Brain microvascular endothelial cell (primary cell): ENCODE measurements at regions not wholly inside any gene's neighbourhood (a gene's known extent, or its start where the extent isn't known, plus 50 kb on each side); places are given as distances from the start of the nearest gene placed in this dataset.

Source experiments
- DNase-seq: peaks from one replicate; pipeline ENCODE4 v3.0.0-alpha.2; 2020
- H3K27ac ChIP-seq: fragments of 250-450 bp; sonication (Bioruptor Pico); 2 replicates; pipeline ENCODE4 v1.5.1; 2020; ENCODE audit warnings: mild to moderate bottlenecking, moderate library complexity
- H3K27me3 ChIP-seq: fragments of 250-450 bp; sonication (Bioruptor Pico); replicated peaks from 2 replicates; pipeline ENCODE4 v1.5.1; 2020; ENCODE audit warnings: mild to moderate bottlenecking
- H3K36me3 ChIP-seq: fragments of 250-450 bp; sonication (Bioruptor Pico); replicated peaks from 2 replicates; pipeline ENCODE4 v1.5.1; 2020; ENCODE audit warnings: mild to moderate bottlenecking
- H3K4me3 ChIP-seq: 2 replicates; pipeline ENCODE4 v1.5.1; 2011; ENCODE audit warnings: low read depth, mild to moderate bottlenecking, control low read depth, low read length, moderate library complexity
- in situ Hi-C: cut with HindIII; loops from 2 replicates; pipeline ENCODE4 v1.10.0; 2017; ENCODE audit warnings: low sequenced_read_pairs, low pct_ligation_motif_present
- TF ChIP-seq, protein P1 (sequence below): IDR thresholded peaks from 2 replicates; pipeline ENCODE4 v1.5.1; 2011; ENCODE audit warnings: low read depth, mild to moderate bottlenecking, moderate library complexity, low read length, control low read depth, inconsistent platforms; ENCODE audit errors: missing control alignments

DNA sequence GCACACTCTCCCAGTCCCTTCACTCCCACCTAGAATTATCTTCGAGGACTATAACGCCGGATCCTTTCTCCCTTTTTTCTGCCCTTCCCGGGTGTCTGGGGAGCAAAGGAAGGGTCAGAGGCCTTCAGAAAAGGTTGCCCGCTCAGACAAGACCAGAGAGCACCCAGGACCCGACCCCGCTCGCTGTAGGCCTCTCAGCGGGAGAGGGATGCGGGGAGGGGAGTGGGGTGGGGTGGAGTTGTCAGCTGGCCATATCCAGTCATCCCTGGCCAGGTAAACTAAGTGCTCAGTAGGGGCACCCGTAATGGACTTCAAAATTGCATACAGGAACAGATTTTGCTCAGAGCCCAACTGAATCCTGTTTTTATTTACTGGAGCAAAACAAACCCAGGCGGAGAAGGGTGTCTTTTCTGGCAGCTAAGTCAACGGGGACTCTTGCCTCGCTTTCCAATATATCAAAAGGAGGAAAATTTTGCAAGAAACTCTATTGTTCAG is 65.0 kb downstream of the NOL4 start:
- no peaks in the 10 kb centered on the region for H3K36me3 ChIP-seq
- peak overlapping the region; percentile 55 for H3K4me3 ChIP-seq
- H3K27me3 ChIP-seq = no peaks in the 10 kb centered on the region
- no peak for DNase-seq
- TF ChIP-seq, protein P1, sequence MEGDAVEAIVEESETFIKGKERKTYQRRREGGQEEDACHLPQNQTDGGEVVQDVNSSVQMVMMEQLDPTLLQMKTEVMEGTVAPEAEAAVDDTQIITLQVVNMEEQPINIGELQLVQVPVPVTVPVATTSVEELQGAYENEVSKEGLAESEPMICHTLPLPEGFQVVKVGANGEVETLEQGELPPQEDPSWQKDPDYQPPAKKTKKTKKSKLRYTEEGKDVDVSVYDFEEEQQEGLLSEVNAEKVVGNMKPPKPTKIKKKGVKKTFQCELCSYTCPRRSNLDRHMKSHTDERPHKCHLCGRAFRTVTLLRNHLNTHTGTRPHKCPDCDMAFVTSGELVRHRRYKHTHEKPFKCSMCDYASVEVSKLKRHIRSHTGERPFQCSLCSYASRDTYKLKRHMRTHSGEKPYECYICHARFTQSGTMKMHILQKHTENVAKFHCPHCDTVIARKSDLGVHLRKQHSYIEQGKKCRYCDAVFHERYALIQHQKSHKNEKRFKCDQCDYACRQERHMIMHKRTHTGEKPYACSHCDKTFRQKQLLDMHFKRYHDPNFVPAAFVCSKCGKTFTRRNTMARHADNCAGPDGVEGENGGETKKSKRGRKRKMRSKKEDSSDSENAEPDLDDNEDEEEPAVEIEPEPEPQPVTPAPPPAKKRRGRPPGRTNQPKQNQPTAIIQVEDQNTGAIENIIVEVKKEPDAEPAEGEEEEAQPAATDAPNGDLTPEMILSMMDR = no peak
- H3K27ac ChIP-seq = no peak overlapping the region
- in situ Hi-C loops = no loop called here

DNA sequence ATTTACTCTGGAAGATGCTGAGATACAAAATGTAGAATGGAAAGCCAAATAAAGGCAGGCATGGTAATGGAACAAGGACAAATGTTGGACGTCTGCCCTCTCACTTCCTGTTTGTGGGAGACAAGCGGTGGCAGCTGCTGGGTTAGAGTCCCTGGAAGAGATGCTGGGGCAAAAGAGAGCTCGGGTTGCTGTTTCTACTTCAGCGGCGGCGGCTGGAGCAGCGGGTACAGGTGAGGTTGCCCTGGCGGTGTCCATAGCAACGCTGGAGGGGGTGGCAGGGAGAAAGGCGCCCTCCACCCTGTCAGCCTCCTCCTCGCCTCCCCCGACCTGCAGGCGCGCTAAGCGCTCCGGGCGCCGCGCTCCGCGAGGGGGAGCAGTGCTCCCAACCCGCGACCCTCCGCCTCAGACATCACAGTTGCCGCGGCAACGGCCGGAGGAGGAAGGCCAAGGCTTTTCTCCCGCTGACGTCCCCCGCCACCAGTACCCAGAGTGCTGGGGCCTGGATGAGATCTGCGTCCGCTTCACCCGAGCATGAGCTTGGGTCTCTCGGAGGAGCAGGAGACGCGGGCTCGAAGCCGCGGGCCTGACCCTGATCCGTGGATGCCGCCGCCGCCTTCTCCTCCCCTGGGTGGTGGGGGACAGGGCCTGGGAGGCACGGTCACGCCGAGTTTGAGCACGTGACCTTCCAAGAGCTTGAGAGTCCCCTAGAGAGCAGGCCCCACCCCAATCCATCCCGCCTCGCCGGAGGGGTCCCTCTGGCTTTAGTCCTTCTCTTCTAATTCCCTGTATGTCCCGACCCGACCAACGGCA is 65.6 kb downstream of the NOL4 start:
- in situ Hi-C loops = no loop called here
- peak; percentile 4 for DNase-seq
- H3K27me3 ChIP-seq = no peaks in the 10 kb centered on the region
- H3K36me3 ChIP-seq = no peaks in the 10 kb centered on the region
- H3K27ac ChIP-seq = no peak overlapping the region
- TF ChIP-seq, protein P1 = peak; percentile 63
- H3K4me3 ChIP-seq = peak overlapping the region; percentile 55

DNA sequence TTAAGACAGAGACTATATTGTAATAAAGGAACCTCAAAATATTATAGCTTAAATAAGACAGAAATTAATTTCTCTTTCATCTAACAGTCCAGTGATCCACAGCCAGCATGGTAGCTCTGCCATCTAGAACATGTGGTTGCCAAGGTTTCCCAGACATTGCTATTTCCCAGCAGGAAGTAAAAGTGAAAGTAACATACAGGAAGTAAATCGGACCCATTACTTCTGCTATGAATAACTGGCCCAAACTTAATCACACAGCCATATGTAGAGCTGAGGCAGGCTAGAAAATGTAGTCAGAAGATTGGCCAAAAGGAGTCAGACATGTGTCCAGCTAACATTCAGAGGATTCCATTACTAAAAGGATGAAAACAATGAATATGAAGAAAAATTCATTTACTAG is 71.0 kb downstream of the NOL4 start:
- in situ Hi-C loops = no loop called here
- peak; percentile 3 for DNase-seq
- TF ChIP-seq, protein P1 = no peak
- no peak overlapping the region for H3K27ac ChIP-seq
- no peaks in the 10 kb centered on the region for H3K27me3 ChIP-seq
- H3K36me3 ChIP-seq = no peaks in the 10 kb centered on the region
- no peak overlapping the region for H3K4me3 ChIP-seq

DNA sequence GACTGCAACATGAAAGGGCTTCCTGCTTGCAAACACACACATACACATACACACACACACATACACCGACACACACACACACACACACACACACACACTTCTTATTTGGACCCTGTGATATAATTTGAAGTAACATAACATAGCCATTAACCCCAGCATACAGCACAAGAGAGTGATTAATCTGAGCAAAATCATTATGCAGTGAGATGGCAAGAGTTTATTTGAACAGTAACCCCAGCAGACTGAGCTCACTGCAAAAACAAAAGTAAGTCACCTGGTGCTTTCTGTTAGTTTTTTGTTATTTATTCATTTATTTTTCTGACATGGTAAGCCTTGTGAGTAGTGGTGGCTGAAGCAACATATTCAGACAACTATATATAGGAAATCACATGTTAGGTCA is 93.7 kb downstream of the NOL4 start:
- TF ChIP-seq, protein P1 = no peak
- no peak overlapping the region for H3K4me3 ChIP-seq
- in situ Hi-C loops = no loop called here

DNA sequence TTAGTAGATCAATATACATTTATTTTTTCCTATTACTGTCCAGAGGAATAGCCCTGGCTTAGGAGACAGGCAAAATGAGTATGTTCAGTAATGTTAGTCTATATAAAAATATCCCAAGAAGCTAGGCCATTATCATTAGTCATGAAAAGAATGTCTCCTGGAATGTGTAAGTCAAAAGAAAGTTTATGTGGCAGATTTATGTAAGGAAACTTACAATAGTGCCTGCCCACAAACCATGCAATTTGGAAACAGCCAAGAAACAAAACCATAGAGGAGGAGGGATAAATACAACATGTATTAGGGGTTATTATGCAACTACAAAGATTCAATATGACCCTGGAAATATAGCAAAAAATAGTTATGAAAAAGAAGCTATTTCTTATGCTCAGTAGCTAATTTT is 96.3 kb downstream of the NOL4 start:
- H3K27ac ChIP-seq = no peak overlapping the region
- H3K4me3 ChIP-seq = no peak overlapping the region
- H3K36me3 ChIP-seq = no peaks in the 10 kb centered on the region
- DNase-seq = peak; percentile 7
- in situ Hi-C loops = no loop called here
- no peaks in the 10 kb centered on the region for H3K27me3 ChIP-seq
- TF ChIP-seq, protein P1 = no peak

More for the DNA sequence above, 93.7 kb downstream of the NOL4 start:
- no peak overlapping the region for H3K27ac ChIP-seq
- no peaks in the 10 kb centered on the region for H3K27me3 ChIP-seq
- no peak for DNase-seq
- no peaks in the 10 kb centered on the region for H3K36me3 ChIP-seq
